ENCODE measurements at regions not wholly inside any gene's neighbourhood (a gene's known extent, or its start where the extent isn't known, plus 50 kb on each side); places are given as distances from the start of the nearest gene placed in this dataset.

- H3K27ac Mint-ChIP-seq: no peak overlapping the region
- H3K9me3 Mint-ChIP-seq: peaks cover 2 to 8% (median 5%) of the 10 kb centered on the region in 7 donors
- no peak overlapping the region for H3K27ac ChIP-seq (ENCODE audit: low read depth in 1 of 2, low read length in 2 of 2)
- no peak for DNase-seq
- WGBS (ENCODE audit: insufficient coverage): 100% methylated on average over 2 of the region's 3 CpGs
- no peak overlapping the region for H3K9ac ChIP-seq (ENCODE audit: insufficient read depth, low read length, poor library complexity, severe bottlenecking)
- H4K20me1 ChIP-seq (ENCODE audit: insufficient read depth, low read length): no peaks in the 10 kb centered on the region
- intact Hi-C loops (cut with micrococcal nuclease): no loop called here
- no peak overlapping the region for H3K4me2 ChIP-seq (replicated peaks; ENCODE audit: extremely low read depth, low read length, poor library complexity, severe bottlenecking)
- H3K4me1 ChIP-seq (ENCODE audit: control insufficient read depth in 1 of 2, insufficient read depth in 2 of 2, low read length in 2 of 2): no peaks in the 10 kb centered on the region
- H3K36me3 Mint-ChIP-seq: no peaks in the 10 kb centered on the region
- H3K4me3 Mint-ChIP-seq: no peak overlapping the region
- no peak overlapping the region for H2AFZ ChIP-seq (ENCODE audit: insufficient read depth, low read depth, low read length, poor library complexity, severe bottlenecking)
- H3K4me3 ChIP-seq (replicated peaks in 1 of 3; ENCODE audit: low read depth in 2 of 3, low read length in 3 of 3): no peak overlapping the region
- H3K9me3 ChIP-seq (replicated peaks in 1 of 2; ENCODE audit: control insufficient read depth in 1 of 2, insufficient read depth in 1 of 2, low read length in 2 of 2): no peaks in the 10 kb centered on the region
- H3K27me3 ChIP-seq (ENCODE audit: control insufficient read depth in 2 of 2, insufficient read depth in 2 of 2, low read length in 2 of 2): no peaks in the 10 kb centered on the region
- H3K79me2 ChIP-seq (ENCODE audit: insufficient read depth, low read length): no peaks in the 10 kb centered on the region
- no peaks in the 10 kb centered on the region for H3K36me3 ChIP-seq (replicated peaks in 1 of 2; ENCODE audit: control insufficient read depth in 1 of 2, insufficient read depth in 2 of 2, low read length in 2 of 2)
- H3K4me1 Mint-ChIP-seq: no peaks in the 10 kb centered on the region
- TF ChIP-seq CTCF (IDR thresholded peaks at IDR 0.05): no peak
- H3K27me3 Mint-ChIP-seq (ENCODE audit: low read depth in 3 of 3): no peaks in the 10 kb centered on the region
These were observed 283.5 kb upstream of the DACH1 start for GRCh38 chr13:72150502-72150901.

GRCh38 chr13:72149701-72150100, 282.7 kb upstream of the DACH1 start:
- H3K36me3 Mint-ChIP-seq: no peaks in the 10 kb centered on the region
- H3K27me3 ChIP-seq (ENCODE audit: control insufficient read depth in 2 of 2, insufficient read depth in 2 of 2, low read length in 2 of 2): no peaks in the 10 kb centered on the region
- no peaks in the 10 kb centered on the region for H3K27me3 Mint-ChIP-seq (ENCODE audit: low read depth in 3 of 3)
- DNase-seq: no peak
- H3K27ac Mint-ChIP-seq: no peak overlapping the region
- H4K20me1 ChIP-seq (ENCODE audit: insufficient read depth, low read length): no peaks in the 10 kb centered on the region
- H2AFZ ChIP-seq (ENCODE audit: insufficient read depth, low read depth, low read length, poor library complexity, severe bottlenecking): no peak overlapping the region
- H3K27ac ChIP-seq (ENCODE audit: low read depth in 1 of 2, low read length in 2 of 2): no peak overlapping the region
- no peak for TF ChIP-seq CTCF (IDR thresholded peaks at IDR 0.05)
- no peaks in the 10 kb centered on the region for H3K9me3 ChIP-seq (replicated peaks in 1 of 2; ENCODE audit: control insufficient read depth in 1 of 2, insufficient read depth in 1 of 2, low read length in 2 of 2)
- no peak overlapping the region for H3K4me3 Mint-ChIP-seq
- no peaks in the 10 kb centered on the region for H3K79me2 ChIP-seq (ENCODE audit: insufficient read depth, low read length)
- no peaks in the 10 kb centered on the region for H3K4me1 ChIP-seq (ENCODE audit: control insufficient read depth in 1 of 2, insufficient read depth in 2 of 2, low read length in 2 of 2)
- no peak overlapping the region for H3K4me2 ChIP-seq (replicated peaks; ENCODE audit: extremely low read depth, low read length, poor library complexity, severe bottlenecking)
- no peak overlapping the region for H3K4me3 ChIP-seq (replicated peaks in 1 of 3; ENCODE audit: low read depth in 2 of 3, low read length in 3 of 3)
- H3K9ac ChIP-seq (ENCODE audit: insufficient read depth, low read length, poor library complexity, severe bottlenecking): no peak overlapping the region
- H3K4me1 Mint-ChIP-seq: no peaks in the 10 kb centered on the region
- H3K9me3 Mint-ChIP-seq: peaks cover 2 to 8% (median 4%) of the 10 kb centered on the region in 7 donors
- no peaks in the 10 kb centered on the region for H3K36me3 ChIP-seq (replicated peaks in 1 of 2; ENCODE audit: control insufficient read depth in 1 of 2, insufficient read depth in 2 of 2, low read length in 2 of 2)
- intact Hi-C loops (cut with micrococcal nuclease): no loop called here

Measured in CD14-positive monocyte (primary cell).